ENCODE measurements at regions not wholly inside any gene's neighbourhood (a gene's known extent, or its start where the extent isn't known, plus 50 kb on each side); places are given as distances from the start of the nearest gene placed in this dataset.

DNA sequence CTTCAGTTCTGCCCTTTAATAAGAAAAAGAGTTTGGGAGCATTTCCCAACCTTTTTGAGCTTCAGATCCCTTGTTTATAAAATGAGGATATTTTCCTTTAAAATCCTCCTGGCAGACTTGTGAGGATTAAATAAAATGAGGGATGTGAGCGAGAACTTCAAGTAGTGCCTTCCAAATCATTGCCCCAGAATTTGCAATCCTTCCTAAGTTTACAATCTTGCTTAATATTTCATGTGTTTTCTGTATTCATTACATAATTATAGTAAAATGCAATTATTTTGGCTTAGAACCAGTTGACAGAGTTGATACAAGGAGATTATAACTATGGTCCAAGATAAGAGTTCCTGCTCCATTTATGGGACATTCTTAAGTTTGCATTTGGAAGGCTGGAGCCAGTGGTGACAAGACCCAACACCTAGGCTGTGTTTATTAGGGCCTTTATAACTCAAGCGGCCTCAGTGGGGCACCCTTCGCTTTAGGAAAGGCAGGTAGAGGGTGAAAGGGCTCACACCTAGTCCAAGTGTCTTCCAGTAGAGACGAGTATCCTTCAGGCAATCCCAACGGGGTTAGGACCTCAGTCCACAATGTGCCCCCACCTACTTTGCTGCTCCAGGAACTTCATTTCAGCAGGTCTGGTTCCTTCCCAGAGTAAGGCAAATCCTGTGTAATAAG is 317.5 kb downstream of the WDR11 start:
- Mint-ChIP-seq H3K9me3 (no peaks in the 10 kb centered on the region), H3K4me1 (no peaks in the 10 kb centered on the region), H3K27me3 (ENCODE audit: insufficient read depth, low read depth, poor library complexity) (no peaks in the 10 kb centered on the region), H3K36me3 (ENCODE audit: low read depth) (no peaks in the 10 kb centered on the region), H3K4me3 (no peak overlapping the region), H3K27ac (no peak overlapping the region)
- TF ChIP-seq, protein P1, sequence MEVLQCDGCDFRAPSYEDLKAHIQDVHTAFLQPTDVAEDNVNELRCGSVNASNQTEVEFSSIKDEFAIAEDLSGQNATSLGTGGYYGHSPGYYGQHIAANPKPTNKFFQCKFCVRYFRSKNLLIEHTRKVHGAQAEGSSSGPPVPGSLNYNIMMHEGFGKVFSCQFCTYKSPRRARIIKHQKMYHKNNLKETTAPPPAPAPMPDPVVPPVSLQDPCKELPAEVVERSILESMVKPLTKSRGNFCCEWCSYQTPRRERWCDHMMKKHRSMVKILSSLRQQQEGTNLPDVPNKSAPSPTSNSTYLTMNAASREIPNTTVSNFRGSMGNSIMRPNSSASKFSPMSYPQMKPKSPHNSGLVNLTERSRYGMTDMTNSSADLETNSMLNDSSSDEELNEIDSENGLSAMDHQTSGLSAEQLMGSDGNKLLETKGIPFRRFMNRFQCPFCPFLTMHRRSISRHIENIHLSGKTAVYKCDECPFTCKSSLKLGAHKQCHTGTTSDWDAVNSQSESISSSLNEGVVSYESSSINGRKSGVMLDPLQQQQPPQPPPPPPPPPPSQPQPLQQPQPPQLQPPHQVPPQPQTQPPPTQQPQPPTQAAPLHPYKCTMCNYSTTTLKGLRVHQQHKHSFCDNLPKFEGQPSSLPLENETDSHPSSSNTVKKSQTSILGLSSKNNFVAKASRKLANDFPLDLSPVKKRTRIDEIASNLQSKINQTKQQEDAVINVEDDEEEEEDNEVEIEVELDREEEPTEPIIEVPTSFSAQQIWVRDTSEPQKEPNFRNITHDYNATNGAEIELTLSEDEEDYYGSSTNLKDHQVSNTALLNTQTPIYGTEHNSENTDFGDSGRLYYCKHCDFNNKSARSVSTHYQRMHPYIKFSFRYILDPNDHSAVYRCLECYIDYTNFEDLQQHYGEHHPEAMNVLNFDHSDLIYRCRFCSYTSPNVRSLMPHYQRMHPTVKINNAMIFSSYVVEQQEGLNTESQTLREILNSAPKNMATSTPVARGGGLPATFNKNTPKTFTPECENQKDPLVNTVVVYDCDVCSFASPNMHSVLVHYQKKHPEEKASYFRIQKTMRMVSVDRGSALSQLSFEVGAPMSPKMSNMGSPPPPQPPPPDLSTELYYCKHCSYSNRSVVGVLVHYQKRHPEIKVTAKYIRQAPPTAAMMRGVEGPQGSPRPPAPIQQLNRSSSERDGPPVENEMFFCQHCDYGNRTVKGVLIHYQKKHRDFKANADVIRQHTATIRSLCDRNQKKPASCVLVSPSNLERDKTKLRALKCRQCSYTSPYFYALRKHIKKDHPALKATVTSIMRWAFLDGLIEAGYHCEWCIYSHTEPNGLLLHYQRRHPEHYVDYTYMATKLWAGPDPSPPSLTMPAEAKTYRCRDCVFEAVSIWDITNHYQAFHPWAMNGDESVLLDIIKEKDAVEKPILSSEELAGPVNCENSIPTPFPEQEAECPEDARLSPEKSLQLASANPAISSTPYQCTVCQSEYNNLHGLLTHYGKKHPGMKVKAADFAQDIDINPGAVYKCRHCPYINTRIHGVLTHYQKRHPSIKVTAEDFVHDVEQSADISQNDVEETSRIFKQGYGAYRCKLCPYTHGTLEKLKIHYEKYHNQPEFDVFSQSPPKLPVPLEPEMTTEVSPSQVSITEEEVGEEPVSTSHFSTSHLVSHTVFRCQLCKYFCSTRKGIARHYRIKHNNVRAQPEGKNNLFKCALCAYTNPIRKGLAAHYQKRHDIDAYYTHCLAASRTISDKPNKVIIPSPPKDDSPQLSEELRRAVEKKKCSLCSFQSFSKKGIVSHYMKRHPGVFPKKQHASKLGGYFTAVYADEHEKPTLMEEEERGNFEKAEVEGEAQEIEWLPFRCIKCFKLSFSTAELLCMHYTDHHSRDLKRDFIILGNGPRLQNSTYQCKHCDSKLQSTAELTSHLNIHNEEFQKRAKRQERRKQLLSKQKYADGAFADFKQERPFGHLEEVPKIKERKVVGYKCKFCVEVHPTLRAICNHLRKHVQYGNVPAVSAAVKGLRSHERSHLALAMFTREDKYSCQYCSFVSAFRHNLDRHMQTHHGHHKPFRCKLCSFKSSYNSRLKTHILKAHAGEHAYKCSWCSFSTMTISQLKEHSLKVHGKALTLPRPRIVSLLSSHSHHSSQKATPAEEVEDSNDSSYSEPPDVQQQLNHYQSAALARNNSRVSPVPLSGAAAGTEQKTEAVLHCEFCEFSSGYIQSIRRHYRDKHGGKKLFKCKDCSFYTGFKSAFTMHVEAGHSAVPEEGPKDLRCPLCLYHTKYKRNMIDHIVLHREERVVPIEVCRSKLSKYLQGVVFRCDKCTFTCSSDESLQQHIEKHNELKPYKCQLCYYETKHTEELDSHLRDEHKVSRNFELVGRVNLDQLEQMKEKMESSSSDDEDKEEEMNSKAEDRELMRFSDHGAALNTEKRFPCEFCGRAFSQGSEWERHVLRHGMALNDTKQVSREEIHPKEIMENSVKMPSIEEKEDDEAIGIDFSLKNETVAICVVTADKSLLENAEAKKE (CRISPR knock-in tag; IDR thresholded peaks at IDR 0.05), result no peak
- TF ChIP-seq CTCF (conservative IDR thresholded peaks at IDR 0.05; ENCODE audit: low read depth in 2 of 2), result peak; percentile 52 to 78
- DNase-seq (ENCODE audit: low spot score) (peak; percentile 71), ATAC-seq (peak; percentile 98)
- Histone ChIP-seq H3F3A (replicated peaks; ENCODE audit: low read depth) (no peaks in the 10 kb centered on the region), H3K27ac (ENCODE audit: low read depth) (no peak overlapping the region), H3K79me2 (replicated peaks; ENCODE audit: insufficient read depth) (no peaks in the 10 kb centered on the region), H3K36me3 (ENCODE audit: insufficient read depth) (no peaks in the 10 kb centered on the region), H3K9me2 (ENCODE audit: insufficient read depth) (no peaks in the 10 kb centered on the region), H3K27me3 (ENCODE audit: insufficient read depth) (no peaks in the 10 kb centered on the region), H2AFZ (no peak overlapping the region), H3K4me1 (ENCODE audit: insufficient read depth) (no peaks in the 10 kb centered on the region), H3K4me2 (no peak overlapping the region), H4K20me1 (replicated peaks; ENCODE audit: insufficient read depth) (no peaks in the 10 kb centered on the region), H3K4me3 (no peak overlapping the region)

GRCh38 chr10:121169406-121169805 is 318.2 kb downstream of the WDR11 start:
- H3K9me2 ChIP-seq (ENCODE audit: insufficient read depth), result no peaks in the 10 kb centered on the region
- no peaks in the 10 kb centered on the region for H3K4me1 Mint-ChIP-seq
- no peaks in the 10 kb centered on the region for H3K9me3 Mint-ChIP-seq
- H3K4me3 ChIP-seq, result no peak overlapping the region
- ATAC-seq (no peak), DNase-seq (ENCODE audit: low spot score) (no peak)
- no peaks in the 10 kb centered on the region for H3K79me2 ChIP-seq (replicated peaks; ENCODE audit: insufficient read depth)
- no peak overlapping the region for H3K4me2 ChIP-seq
- H3K4me1 ChIP-seq (ENCODE audit: insufficient read depth), result no peaks in the 10 kb centered on the region
- no peaks in the 10 kb centered on the region for H4K20me1 ChIP-seq (replicated peaks; ENCODE audit: insufficient read depth)
- H3K36me3 Mint-ChIP-seq (ENCODE audit: low read depth), result no peaks in the 10 kb centered on the region
- no peak overlapping the region for H3K27ac Mint-ChIP-seq
- H3K27me3 Mint-ChIP-seq (ENCODE audit: insufficient read depth, low read depth, poor library complexity), result no peaks in the 10 kb centered on the region
- no peak overlapping the region for H3K4me3 Mint-ChIP-seq
- no peaks in the 10 kb centered on the region for H3F3A ChIP-seq (replicated peaks; ENCODE audit: low read depth)
- no peak overlapping the region for H2AFZ ChIP-seq
- no peaks in the 10 kb centered on the region for H3K36me3 ChIP-seq (ENCODE audit: insufficient read depth)
- no peak overlapping the region for H3K27ac ChIP-seq (ENCODE audit: low read depth)
- H3K27me3 ChIP-seq (ENCODE audit: insufficient read depth), result no peaks in the 10 kb centered on the region
- TF ChIP-seq EZH2 (IDR thresholded peaks at IDR 0.05; ENCODE audit: low read depth, unreplicated experiment) (no peak), ZNF331 (CRISPR knock-in tag; IDR thresholded peaks at IDR 0.05; ENCODE audit: low read depth) (no peak), NANOG (IDR thresholded peaks at IDR 0.05; ENCODE audit: borderline replicate concordance) (no peak), STAT1 (IDR thresholded peaks at IDR 0.05; ENCODE audit: unreplicated experiment) (no peak), POLR2AphosphoS5 (IDR thresholded peaks at IDR 0.05; ENCODE audit: low read depth) (no peak), CREB1 (CRISPR knock-in tag; IDR thresholded peaks at IDR 0.05; ENCODE audit: low read depth) (no peak), JUNB (IDR thresholded peaks at IDR 0.05; ENCODE audit: unreplicated experiment) (no peak), ZNF114 (CRISPR knock-in tag; IDR thresholded peaks at IDR 0.05) (no peak), CTCF (conservative IDR thresholded peaks at IDR 0.05; ENCODE audit: low read depth in 2 of 2) (no peak)
- TF ChIP-seq, protein P2, sequence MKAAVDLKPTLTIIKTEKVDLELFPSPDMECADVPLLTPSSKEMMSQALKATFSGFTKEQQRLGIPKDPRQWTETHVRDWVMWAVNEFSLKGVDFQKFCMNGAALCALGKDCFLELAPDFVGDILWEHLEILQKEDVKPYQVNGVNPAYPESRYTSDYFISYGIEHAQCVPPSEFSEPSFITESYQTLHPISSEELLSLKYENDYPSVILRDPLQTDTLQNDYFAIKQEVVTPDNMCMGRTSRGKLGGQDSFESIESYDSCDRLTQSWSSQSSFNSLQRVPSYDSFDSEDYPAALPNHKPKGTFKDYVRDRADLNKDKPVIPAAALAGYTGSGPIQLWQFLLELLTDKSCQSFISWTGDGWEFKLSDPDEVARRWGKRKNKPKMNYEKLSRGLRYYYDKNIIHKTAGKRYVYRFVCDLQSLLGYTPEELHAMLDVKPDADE (IDR thresholded peaks at IDR 0.05), result no peak

Data from GM23338 (cell line).